HG02623 (cell line): ENCODE measurements at regions not wholly inside any gene's neighbourhood (a gene's known extent, or its start where the extent isn't known, plus 50 kb on each side); places are given as distances from the start of the nearest gene placed in this dataset.

ENCODE experiments used
- ATAC-seq: cut with Tn5 transposase; IDR thresholded peaks from one replicate; pipeline ENCODE4 v1.9.1; 2021; ENCODE audit warnings: moderate library complexity; ENCODE audit not compliant: unreplicated experiment

DNA sequence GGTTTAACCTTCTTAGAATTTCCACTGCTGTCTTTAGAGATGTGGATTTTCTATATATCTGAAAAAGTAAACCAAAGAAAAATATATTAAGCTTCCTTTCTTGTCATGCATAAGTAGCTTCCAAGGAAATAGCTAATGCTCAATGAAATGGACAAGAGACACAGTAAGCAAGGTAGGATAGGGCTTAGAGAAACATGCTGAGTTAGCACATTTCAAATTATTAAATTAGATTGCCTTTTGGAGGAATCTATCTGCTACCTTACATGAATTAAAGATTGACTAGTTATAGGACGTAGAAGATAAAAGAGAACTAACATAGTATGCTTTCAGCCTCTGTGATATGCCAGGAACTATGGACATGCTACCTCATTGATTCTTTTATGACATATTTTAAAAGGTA is 824.6 kb downstream of the TUSC7 start:
- ATAC-seq: no peak

- ATAC-seq: no peak
These were observed 826.4 kb downstream of the TUSC7 start for GRCh38 chr3:117536006-117536405.

- ATAC-seq: no peak
These were observed 828.4 kb downstream of the TUSC7 start for GRCh38 chr3:117537949-117538348.

- ATAC-seq: no peak
These were observed 830.1 kb downstream of the TUSC7 start for GRCh38 chr3:117539729-117540128.

DNA sequence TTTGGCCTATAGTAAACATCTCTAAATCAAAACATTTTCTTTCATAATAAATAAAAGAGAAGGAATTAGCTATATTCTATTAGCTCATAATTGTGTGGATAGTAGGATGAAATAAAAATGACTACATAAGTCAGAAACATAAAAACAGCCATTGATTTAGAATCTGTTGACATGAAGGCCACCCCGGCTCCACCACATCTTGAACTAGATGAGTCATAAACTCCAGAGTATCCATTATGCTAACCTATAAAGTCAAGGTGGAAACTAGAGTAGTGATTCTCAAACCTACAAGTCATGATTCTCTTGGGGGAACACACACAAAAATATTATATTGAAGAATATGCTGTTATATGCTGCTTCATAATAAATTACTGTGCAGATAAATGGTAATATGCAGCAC is 831.0 kb downstream of the TUSC7 start:
- ATAC-seq: no peak

- ATAC-seq: no peak
These were observed 832.1 kb downstream of the TUSC7 start for GRCh38 chr3:117541721-117542120.

DNA sequence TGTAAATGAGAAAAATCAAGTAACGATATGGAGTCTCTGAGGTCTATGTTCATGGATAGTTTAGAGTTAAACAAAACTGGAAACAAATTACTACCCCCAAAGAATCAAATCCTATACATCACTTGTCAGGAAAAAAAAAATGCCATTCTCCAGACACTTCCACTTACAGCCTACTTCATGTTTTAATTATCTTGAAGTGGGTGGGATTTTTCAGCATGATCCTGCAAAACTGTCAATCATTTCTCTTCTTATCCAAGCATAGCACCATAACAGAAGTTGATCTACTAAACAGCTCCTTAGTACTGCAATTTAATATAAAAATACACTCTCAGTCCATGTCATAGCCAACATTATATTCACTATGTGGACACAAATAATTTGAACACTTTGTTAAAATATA is 833.9 kb downstream of the TUSC7 start:
- ATAC-seq: no peak

DNA sequence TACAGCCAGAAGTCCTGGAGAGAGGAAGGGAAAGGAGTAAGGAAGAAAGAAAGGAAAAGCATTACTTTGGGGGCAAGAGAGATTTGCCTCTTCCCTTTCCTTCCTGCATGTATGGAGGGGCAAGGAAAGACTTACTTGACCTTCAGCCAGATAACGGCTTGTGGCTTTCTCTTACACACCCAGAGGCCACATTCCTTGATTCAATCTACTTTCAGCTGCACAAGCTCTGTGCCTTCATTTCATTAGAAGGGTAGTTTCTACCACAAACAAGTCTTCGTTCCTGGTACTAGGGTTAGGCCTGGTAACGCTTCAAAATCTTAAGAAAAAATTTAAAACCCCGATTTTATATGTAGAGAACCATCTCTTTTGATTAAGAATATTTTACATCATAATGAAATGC is 835.9 kb downstream of the TUSC7 start:
- no peak for ATAC-seq

DNA sequence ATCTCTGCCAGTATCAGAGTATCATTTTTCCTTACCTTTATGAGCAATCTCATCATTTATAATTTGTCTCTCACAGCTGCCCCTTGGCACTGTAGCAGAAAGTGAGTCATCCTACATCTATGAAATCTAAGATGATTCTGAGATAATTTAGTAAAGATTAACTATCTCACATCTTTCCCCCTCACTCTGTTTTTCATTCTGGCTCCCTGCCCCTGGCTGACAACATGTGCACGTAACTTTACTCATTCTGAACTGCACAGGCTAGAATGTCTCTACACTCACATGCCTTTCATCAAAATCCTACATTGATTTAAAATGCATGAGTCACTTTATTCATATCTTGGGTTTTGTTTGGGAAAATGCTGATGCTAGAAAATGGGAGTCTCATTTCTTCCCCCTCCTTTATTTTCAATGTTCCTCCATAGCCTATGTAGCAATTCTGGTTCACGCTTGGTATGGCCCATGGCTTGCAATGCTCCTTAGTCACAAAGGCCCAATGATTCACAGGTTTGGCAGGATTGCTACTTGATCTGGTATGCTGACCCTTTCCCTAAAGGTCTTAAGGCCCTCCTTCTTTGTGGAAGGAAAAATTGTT is 838.5 kb downstream of the TUSC7 start:
- no peak for ATAC-seq

- no peak for ATAC-seq
These were observed 839.0 kb downstream of the TUSC7 start for GRCh38 chr3:117548600-117548999.

- ATAC-seq: no peak
These were observed 840.1 kb downstream of the TUSC7 start for GRCh38 chr3:117549716-117550115.

- ATAC-seq: no peak
These were observed 841.2 kb downstream of the TUSC7 start for GRCh38 chr3:117550766-117551165.

- ATAC-seq: peak; percentile 95
These were observed 843.9 kb downstream of the TUSC7 start for GRCh38 chr3:117553461-117553860.

DNA sequence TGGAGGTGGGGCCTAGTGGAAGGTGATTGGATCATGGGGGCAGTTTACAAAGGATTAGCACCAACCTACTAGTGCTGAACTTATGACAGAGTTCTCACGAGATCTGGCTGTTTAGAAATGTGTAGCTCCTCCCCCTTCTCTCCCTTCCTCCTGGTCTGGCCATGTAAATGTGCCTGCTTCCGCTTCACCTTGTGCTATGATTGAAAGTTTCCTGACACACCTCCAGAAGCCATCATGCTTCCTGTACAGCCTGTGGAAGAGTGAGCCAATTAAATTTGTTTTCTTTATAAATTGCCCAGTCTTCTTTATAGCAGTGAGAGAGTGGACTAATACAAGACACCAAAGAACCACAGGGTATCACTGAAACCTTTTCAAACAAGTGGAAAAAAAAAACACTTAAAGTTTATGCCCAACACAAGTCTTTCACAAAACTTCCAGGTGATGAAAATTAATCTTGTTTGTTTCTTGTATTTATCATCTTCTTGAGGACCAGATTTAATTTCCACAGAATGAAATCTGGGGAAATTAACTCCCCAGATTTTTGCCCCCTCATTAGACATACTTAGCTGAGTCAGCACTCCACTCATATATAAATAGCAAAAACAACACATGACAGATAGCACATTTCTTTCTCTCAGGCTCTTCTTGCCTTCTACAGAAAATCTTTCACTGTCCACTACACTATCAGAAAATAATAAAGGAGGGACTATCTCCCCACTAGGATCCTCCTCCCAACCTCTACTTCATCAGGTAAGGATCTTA is 847.2 kb downstream of the TUSC7 start:
- no peak for ATAC-seq

DNA sequence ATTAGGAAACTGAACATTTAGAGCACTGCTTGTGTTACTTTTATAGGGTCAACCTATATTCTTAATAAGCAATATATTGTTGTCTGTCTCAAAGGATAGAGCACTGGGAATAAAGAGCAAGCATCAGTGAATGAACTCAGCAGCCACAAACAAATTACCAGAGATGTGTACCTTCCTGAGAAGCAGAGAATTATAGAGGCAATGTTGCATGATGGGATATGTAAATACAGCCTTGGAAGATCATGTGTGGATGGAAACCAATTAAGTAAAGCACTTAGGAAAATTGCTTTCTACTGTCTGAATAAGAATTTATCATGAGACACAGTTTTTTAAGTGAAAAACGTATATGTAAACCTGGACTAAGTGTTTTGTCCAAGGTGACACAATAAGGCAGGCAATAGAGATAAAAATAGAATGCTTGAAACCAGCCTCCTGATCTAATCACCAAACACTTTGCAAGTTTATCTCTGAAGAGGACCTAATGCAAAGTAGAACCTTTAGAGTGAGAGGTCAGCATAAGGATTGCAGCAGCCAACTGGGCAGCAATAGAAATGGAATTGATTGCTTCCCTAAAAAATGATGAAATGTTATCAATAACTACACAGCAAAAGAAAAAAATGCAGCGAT is 848.0 kb downstream of the TUSC7 start:
- ATAC-seq: no peak

DNA sequence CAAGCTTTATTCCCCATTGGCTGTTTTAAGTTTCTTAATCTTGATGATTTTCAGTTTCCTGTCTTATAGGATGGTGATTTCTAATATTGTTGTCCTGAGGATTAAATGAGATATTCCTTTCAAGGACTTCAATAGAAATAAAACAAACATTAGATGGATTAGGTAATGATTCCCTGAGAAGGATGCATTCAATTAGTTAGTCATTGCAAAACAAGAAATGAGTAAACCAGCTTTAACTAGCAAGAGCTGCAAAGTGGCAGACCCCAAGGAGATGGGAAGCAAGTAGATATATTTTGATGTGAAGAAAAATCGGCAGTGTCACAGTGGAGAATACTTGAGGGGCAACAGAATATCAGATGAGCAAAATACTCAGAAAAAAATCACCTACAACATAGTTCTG is 849.1 kb downstream of the TUSC7 start:
- ATAC-seq: no peak

DNA sequence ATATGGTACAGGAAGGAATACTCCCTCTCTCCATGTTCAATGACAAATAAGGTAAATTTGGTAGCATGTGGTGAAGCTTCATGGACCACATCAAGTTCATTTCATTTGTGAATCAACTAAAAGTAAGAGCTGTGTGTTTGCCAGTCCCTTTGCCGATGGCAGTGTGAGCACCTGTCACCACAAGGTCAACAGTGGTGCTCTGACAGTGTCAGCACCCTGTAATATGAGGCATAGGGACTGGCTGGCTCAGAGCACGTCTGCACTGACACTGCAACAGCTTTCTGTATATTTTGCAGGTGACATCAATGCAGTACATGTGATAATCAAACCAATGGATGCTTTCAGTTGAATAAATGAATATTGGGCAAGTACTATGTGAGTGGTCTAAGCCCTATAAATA is 852.4 kb downstream of the TUSC7 start:
- no peak for ATAC-seq

- no peak for ATAC-seq
These were observed 853.5 kb downstream of the TUSC7 start for GRCh38 chr3:117563063-117563462.

DNA sequence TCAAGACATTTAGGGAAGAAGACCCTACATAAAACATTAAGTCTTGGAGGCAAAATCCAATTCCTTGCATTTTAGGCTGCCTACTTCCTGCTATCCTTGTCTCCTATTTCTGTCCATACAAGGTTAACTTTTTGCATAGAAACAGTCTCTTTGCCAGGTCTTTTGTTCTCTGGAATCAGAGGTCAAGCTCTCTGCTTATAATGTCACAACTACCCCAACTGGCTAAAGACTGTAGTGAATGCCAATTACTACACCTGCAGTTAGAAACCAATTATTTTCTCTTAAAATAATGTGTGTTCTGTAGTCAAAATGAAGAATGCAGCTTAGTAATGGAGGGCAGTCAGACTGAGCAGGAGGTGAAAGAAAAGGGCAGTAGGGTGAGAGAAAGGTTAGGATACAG is 856.2 kb downstream of the TUSC7 start:
- ATAC-seq: no peak

GRCh38 chr3:117566926-117567325 is 857.3 kb downstream of the TUSC7 start:
- ATAC-seq: no peak

DNA sequence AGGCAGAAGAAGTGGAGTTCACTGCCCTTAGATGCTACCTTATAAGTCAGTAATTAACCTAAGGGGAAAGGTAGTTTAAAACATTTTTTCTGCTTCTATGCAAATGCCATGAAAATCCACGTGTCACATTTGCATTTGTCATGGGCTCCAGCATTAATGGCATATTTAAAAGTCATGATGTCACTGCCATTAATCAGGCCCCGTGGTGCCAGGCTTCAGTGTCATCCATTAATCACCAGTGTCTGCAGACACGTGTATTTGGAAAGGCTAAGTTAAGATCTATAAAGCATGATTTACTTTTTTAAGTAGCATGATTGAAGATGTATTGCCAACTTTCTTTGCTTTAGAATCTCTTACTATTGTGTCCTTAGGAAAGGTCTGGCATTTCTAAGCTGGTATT is 857.8 kb downstream of the TUSC7 start:
- no peak for ATAC-seq

GRCh38 chr3:117567906-117568305 is 858.3 kb downstream of the TUSC7 start:
- no peak for ATAC-seq
